Esophagus muscularis mucosa (tissue), 4 donors: ENCODE measurements at regions not wholly inside any gene's neighbourhood (a gene's known extent, or its start where the extent isn't known, plus 50 kb on each side); places are given as distances from the start of the nearest gene placed in this dataset.
"Not testable (repeated sequence)": the region's sequence is repeated elsewhere in the genome, so short reads cannot be mapped to it uniquely, and the experiment has no call there.

Experiments
- DNase-seq: peaks from one replicate; pipeline ENCODE4 v3.0.0-alpha.2; 2017; ENCODE audit errors: extremely low spot score
- H3K27ac ChIP-seq, 4 donors: fragments of 200-600 bp; sonication (generic); replicated peaks in 1 of 4; 1 replicate in 3 of 4; 2 replicates in 1 of 4; pipeline ENCODE4 v1.5.1; 2016 to 2019; ENCODE audit warnings: mild to moderate bottlenecking in 1 of 4
- H3K27me3 ChIP-seq, 4 donors: fragments of 200-600 bp; sonication (generic); one replicate each; pipeline versions ENCODE4 v1.5.1 to v1.6.0; 2016 to 2019
- H3K36me3 ChIP-seq, 4 donors: fragments of 200-600 bp; sonication (generic); one replicate each; pipeline ENCODE4 v1.5.1; 2016 to 2019
- H3K4me1 ChIP-seq, 4 donors: fragments of 200-600 bp; sonication (generic); one replicate each; pipeline ENCODE4 v1.5.1; 2016 to 2019
- H3K4me3 ChIP-seq, 4 donors: fragments of 200-600 bp; sonication (generic); 1 replicate in 2 of 4; 2 replicates in 2 of 4; pipeline ENCODE4 v1.5.1; 2016 to 2019; ENCODE audit warnings: mild to moderate bottlenecking in 4 of 4, moderate library complexity in 1 of 4
- H3K9me3 ChIP-seq, 4 donors: fragments of 200-600 bp; sonication (generic); 1 replicate in 3 of 4; 2 replicates in 1 of 4; pipeline ENCODE4 v1.5.1; 2016 to 2019
- CTCF ChIP-seq, 3 experiments: fragments of 200-600 bp in 2 of 3; fragments of 450-650 bp in 1 of 3; sonication (generic) in 2 of 3; IDR thresholded peaks; one replicate each; pipeline ENCODE4 v1.5.1; 2017 to 2019; ENCODE audit warnings: antibody characterized with exemption in 3 of 3, mild to moderate bottlenecking in 2 of 3, moderate library complexity in 1 of 3
- EP300 ChIP-seq: sonication (generic); formaldehyde crosslinking; IDR thresholded peaks from one replicate; pipeline ENCODE4 v1.6.1; 2017; ENCODE audit warnings: antibody characterized with exemption
- POLR2A ChIP-seq: fragments of 450-650 bp; IDR thresholded peaks from one replicate; pipeline ENCODE4 v1.6.1; 2017; ENCODE audit warnings: antibody characterized with exemption, moderate library complexity, mild to moderate bottlenecking, low read depth
- POLR2AphosphoS5 ChIP-seq, 2 donors: sonication (generic); formaldehyde crosslinking; IDR thresholded peaks; one replicate each; pipeline ENCODE4 v1.6.1; 2017; ENCODE audit warnings: antibody characterized with exemption in 2 of 2
- WGBS: methylation state at CpG from one replicate; pipeline ENCODE4 v1.1.5; 2018; 5-methylcytosine and 5-hydroxymethylcytosine counted together
- intact Hi-C: fragments of 100-400 bp; cut with DNase I; formaldehyde crosslinking; loops from one replicate; pipeline ENCODE4 v1.15.1; 2023

GRCh38 chr2:62320657-62321357 is 124.9 kb downstream of the B3GNT2 start:
- TF ChIP-seq POLR2AphosphoS5 (IDR thresholded peaks at IDR 0.05), result no peak
- no peak for TF ChIP-seq POLR2A
- TF ChIP-seq EP300, result no peak
- TF ChIP-seq CTCF (IDR thresholded peaks at IDR 0.05), result no peak

GRCh38 chr2:62320137-62320536 is 124.2 kb downstream of the B3GNT2 start:
- 100% methylated on average over 2 of the region's 2 CpGs for WGBS

More at GRCh38 chr2:62320657-62321357, 124.9 kb downstream of the B3GNT2 start:
- Histone ChIP-seq H3K9me3 (peaks cover 0 to 12% (median 6%) of the 10 kb centered on the region in 4 donors), H3K4me1 (no peaks in the 10 kb centered on the region), H3K27me3 (no peaks in the 10 kb centered on the region), H3K27ac (no peak overlapping the region), H3K36me3 (no peaks in the 10 kb centered on the region), H3K4me3 (no peak overlapping the region)
- 95% methylated on average over 6 of the region's 6 CpGs for WGBS
- no peak for DNase-seq
- intact Hi-C loops, result no loop called here

GRCh38 chr2:62319070-62319469 is 123.2 kb downstream of the B3GNT2 start:
- intact Hi-C loops, result no loop called here
- no peaks in the 10 kb centered on the region for H3K36me3 ChIP-seq
- DNase-seq, result no peak
- TF ChIP-seq EP300, result no peak
- TF ChIP-seq POLR2A, result no peak
- no peak for TF ChIP-seq POLR2AphosphoS5 (IDR thresholded peaks at IDR 0.05)
- no peak for TF ChIP-seq CTCF (IDR thresholded peaks at IDR 0.05)
- H3K27me3 ChIP-seq, result no peaks in the 10 kb centered on the region
- no peaks in the 10 kb centered on the region for H3K4me1 ChIP-seq
- 41% methylated on average over 1 of the region's 1 CpG for WGBS
- H3K27ac ChIP-seq, result no peak overlapping the region
- no peaks in the 10 kb centered on the region for H3K9me3 ChIP-seq
- H3K4me3 ChIP-seq, result no peak overlapping the region

More at GRCh38 chr2:62320137-62320536, 124.2 kb downstream of the B3GNT2 start:
- H3K36me3 ChIP-seq, H3K4me1 ChIP-seq, DNase-seq, H3K27me3 ChIP-seq, intact Hi-C loops, H3K27ac ChIP-seq, H3K9me3 ChIP-seq, H3K4me3 ChIP-seq: not testable (repeated sequence)

GRCh38 chr2:62315476-62315875 is 119.6 kb downstream of the B3GNT2 start:
- no peaks in the 10 kb centered on the region for H3K9me3 ChIP-seq
- no peaks in the 10 kb centered on the region for H3K4me1 ChIP-seq
- no peak overlapping the region for H3K27ac ChIP-seq
- no peak overlapping the region for H3K4me3 ChIP-seq
- DNase-seq, result no peak
- 68% methylated on average over 4 of the region's 4 CpGs for WGBS
- intact Hi-C loops, result no loop called here
- no peaks in the 10 kb centered on the region for H3K36me3 ChIP-seq
- H3K27me3 ChIP-seq, result no peaks in the 10 kb centered on the region
- TF ChIP-seq EP300 (no peak), POLR2AphosphoS5 (IDR thresholded peaks at IDR 0.05) (no peak), POLR2A (no peak), CTCF (IDR thresholded peaks at IDR 0.05) (no peak)

GRCh38 chr2:62314291-62314690 is 118.4 kb downstream of the B3GNT2 start:
- 92% methylated on average over 2 of the region's 2 CpGs for WGBS
- intact Hi-C loops, result no loop called here
- no peak for TF ChIP-seq POLR2A
- no peak for TF ChIP-seq CTCF (IDR thresholded peaks at IDR 0.05)
- TF ChIP-seq POLR2AphosphoS5 (IDR thresholded peaks at IDR 0.05), result no peak
- no peak for TF ChIP-seq EP300

More at GRCh38 chr2:62314291-62314690, 118.4 kb downstream of the B3GNT2 start:
- no peaks in the 10 kb centered on the region for H3K36me3 ChIP-seq
- no peaks in the 10 kb centered on the region for H3K9me3 ChIP-seq
- no peak overlapping the region for H3K27ac ChIP-seq
- H3K4me3 ChIP-seq, result no peak overlapping the region
- DNase-seq, result no peak
- H3K27me3 ChIP-seq, result no peaks in the 10 kb centered on the region
- H3K4me1 ChIP-seq, result peaks cover 0 to 9% (median 2%) of the 10 kb centered on the region in 4 donors
